H9 (cell line): ENCODE measurements at regions not wholly inside any gene's neighbourhood (a gene's known extent, or its start where the extent isn't known, plus 50 kb on each side); places are given as distances from the start of the nearest gene placed in this dataset.

Source experiments
- DNase-seq: peaks from one replicate; pipeline ENCODE4 v3.0.0-alpha.2; 2017
- H2AFZ ChIP-seq: one replicate; pipeline ENCODE4 v1.6.1; 2013; ENCODE audit warnings: mild to moderate bottlenecking, low read length, control low read depth, moderate library complexity
- H2AK5ac ChIP-seq: 2 replicates; pipeline ENCODE4 v1.6.1; 2013; ENCODE audit warnings: low read length, control low read depth, mixed read lengths; ENCODE audit not compliant: insufficient read length
- H2BK120ac ChIP-seq: one replicate; pipeline ENCODE4 v1.6.1; 2013; ENCODE audit warnings: low read depth, mild to moderate bottlenecking, low read length, control low read depth, inconsistent platforms; ENCODE audit not compliant: poor library complexity, severe bottlenecking
- H2BK12ac ChIP-seq: 2 replicates; pipeline ENCODE4 v1.6.1; 2013; ENCODE audit warnings: low read length, control low read depth, mixed read lengths, low read depth; ENCODE audit not compliant: insufficient read length
- H2BK15ac ChIP-seq: 2 replicates; pipeline ENCODE4 v1.6.1; 2013; ENCODE audit warnings: low read depth, low read length, control low read depth
- H2BK20ac ChIP-seq: one replicate; pipeline ENCODE4 v1.6.1; 2013; ENCODE audit warnings: low read depth, mild to moderate bottlenecking, low read length, control low read depth, inconsistent platforms; ENCODE audit not compliant: poor library complexity, severe bottlenecking
- H2BK5ac ChIP-seq: 2 replicates; pipeline ENCODE4 v1.6.1; 2013; ENCODE audit warnings: low read length, control low read depth, mixed read lengths; ENCODE audit not compliant: insufficient read length
- H3K14ac ChIP-seq: 2 replicates; pipeline ENCODE4 v1.6.1; 2013; ENCODE audit warnings: low read length, control low read depth; ENCODE audit not compliant: insufficient read depth
- H3K18ac ChIP-seq: 2 replicates; pipeline ENCODE4 v1.6.1; 2013; ENCODE audit warnings: low read depth, mild to moderate bottlenecking, mixed read lengths, low read length, control low read depth; ENCODE audit not compliant: insufficient read length
- H3K23ac ChIP-seq: 2 replicates; pipeline ENCODE4 v1.6.1; 2013; ENCODE audit warnings: low read length, control low read depth, mixed read lengths, low read depth; ENCODE audit not compliant: insufficient read length
- H3K23me2 ChIP-seq: 2 replicates; pipeline ENCODE4 v1.6.1; 2013; ENCODE audit warnings: low read depth, mild to moderate bottlenecking, mixed read lengths, low read length, control low read depth; ENCODE audit not compliant: insufficient read length, poor library complexity, severe bottlenecking
- H3K27ac ChIP-seq: 2 replicates; pipeline ENCODE4 v1.5.1; 2013; ENCODE audit warnings: low read length, control low read depth, mixed read lengths, low read depth; ENCODE audit not compliant: insufficient read length
- H3K27me3 ChIP-seq: 2 replicates; pipeline ENCODE4 v1.6.1; 2013; ENCODE audit warnings: low read length, control low read depth, inconsistent platforms; ENCODE audit not compliant: insufficient read depth
- H3K4ac ChIP-seq: 2 replicates; pipeline ENCODE4 v1.6.1; 2013; ENCODE audit warnings: low read depth, mild to moderate bottlenecking, control low read depth, inconsistent platforms, low read length, moderate library complexity
- H3K4me1 ChIP-seq: 2 replicates; pipeline ENCODE4 v1.6.1; 2013; ENCODE audit warnings: low read length, control low read depth, inconsistent platforms; ENCODE audit not compliant: insufficient read depth
- H3K4me2 ChIP-seq: 2 replicates; pipeline ENCODE4 v1.6.1; 2013; ENCODE audit warnings: low read length, control low read depth, mixed read lengths; ENCODE audit not compliant: insufficient read length, insufficient read depth
- H3K56ac ChIP-seq: 2 replicates; pipeline ENCODE4 v1.6.1; 2013; ENCODE audit warnings: low read depth, mild to moderate bottlenecking, mixed read lengths, low read length, control low read depth; ENCODE audit not compliant: insufficient read length
- H3K79me1 ChIP-seq: 2 replicates; pipeline ENCODE4 v1.6.1; 2013; ENCODE audit warnings: low read depth, mild to moderate bottlenecking, moderate library complexity, low read length, control low read depth, inconsistent platforms; ENCODE audit not compliant: insufficient read depth, poor library complexity, severe bottlenecking
- H3K79me2 ChIP-seq: 2 replicates; pipeline ENCODE4 v1.6.1; 2013; ENCODE audit warnings: low read length, control low read depth, inconsistent platforms; ENCODE audit not compliant: insufficient read depth
- H3K9ac ChIP-seq: 2 replicates; pipeline ENCODE4 v1.6.1; 2013; ENCODE audit warnings: low read length, control low read depth, mixed read lengths; ENCODE audit not compliant: insufficient read length; ENCODE audit errors: extremely low read depth
- H3K9me3 ChIP-seq: one replicate; pipeline ENCODE4 v1.6.1; 2013; ENCODE audit warnings: low read depth, low read length, inconsistent platforms; ENCODE audit not compliant: control insufficient read depth
- H3T11ph ChIP-seq: one replicate; pipeline ENCODE4 v1.6.1; 2013; ENCODE audit warnings: mild to moderate bottlenecking, low read length, control low read depth, inconsistent platforms
- H4K20me1 ChIP-seq: one replicate; pipeline ENCODE4 v1.6.1; 2013; ENCODE audit not compliant: control insufficient read depth, insufficient read length, insufficient read depth
- H4K5ac ChIP-seq: 2 replicates; pipeline ENCODE4 v1.6.1; 2013; ENCODE audit warnings: low read depth, mild to moderate bottlenecking, mixed read lengths, low read length, control low read depth; ENCODE audit not compliant: insufficient read length
- H4K8ac ChIP-seq: replicated peaks from 2 replicates; pipeline ENCODE4 v1.6.1; 2013; ENCODE audit warnings: low read length, control low read depth, mixed read lengths, low read depth; ENCODE audit not compliant: insufficient read length
- H4K91ac ChIP-seq: 2 replicates; pipeline ENCODE4 v1.6.1; 2013; ENCODE audit warnings: low read depth, mild to moderate bottlenecking, moderate library complexity, mixed read lengths, low read length, control low read depth; ENCODE audit not compliant: insufficient read length
- H3K27ac Mint-ChIP-seq, 3 experiments: 2 replicates in 2 of 3; 3 replicates in 1 of 3; pipeline ENCODE4 v1.8.0; 2020 to 2021; ENCODE audit warnings: mixed read lengths in 3 of 3, mild to moderate bottlenecking in 1 of 3, moderate library complexity in 1 of 3
- H3K27me3 Mint-ChIP-seq: 2 replicates; pipeline ENCODE4 v1.8.0; 2021; ENCODE audit warnings: low read depth, mild to moderate bottlenecking, moderate library complexity, mixed read lengths
- H3K36me3 Mint-ChIP-seq, 3 experiments: 2 replicates in 2 of 3; 3 replicates in 1 of 3; pipeline ENCODE4 v1.8.0; 2020 to 2021; ENCODE audit warnings: low read depth in 3 of 3, mixed read lengths in 3 of 3; ENCODE audit not compliant: insufficient read depth in 1 of 3
- H3K4me1 Mint-ChIP-seq, 2 experiments: 2 replicates each; pipeline ENCODE4 v1.8.0; 2020; ENCODE audit warnings: mixed read lengths in 2 of 2
- H3K4me3 Mint-ChIP-seq, 2 experiments: 2 replicates in 1 of 2; 3 replicates in 1 of 2; pipeline ENCODE4 v1.8.0; 2020 to 2021; ENCODE audit warnings: mild to moderate bottlenecking in 2 of 2, mixed read lengths in 2 of 2, moderate library complexity in 1 of 2
- H3K9me3 Mint-ChIP-seq, 2 experiments: 2 replicates in 1 of 2; 3 replicates in 1 of 2; pipeline ENCODE4 v1.8.0; 2020; ENCODE audit warnings: mild to moderate bottlenecking in 2 of 2, mixed read lengths in 2 of 2, moderate library complexity in 1 of 2
- WGBS: extraction: QIAGEN DNeasy Blood & Tissue Kit; methylation state at CpG from one replicate; pipeline ENCODE4 v1.1.7; 2013; ENCODE audit warnings: missing lambda C conversion rate, low lambda C conversion rate, mixed read lengths; ENCODE audit not compliant: insufficient read length; ENCODE audit errors: extremely low coverage; 5-methylcytosine and 5-hydroxymethylcytosine counted together
- TF ChIP-seq, protein P1 (sequence below): fragments of 200-600 bp; sonication (generic); conservative IDR thresholded peaks from 3 replicates; pipeline ENCODE4 v1.8.0; 2021; ENCODE audit warnings: antibody characterized with exemption, mild to moderate bottlenecking

DNA sequence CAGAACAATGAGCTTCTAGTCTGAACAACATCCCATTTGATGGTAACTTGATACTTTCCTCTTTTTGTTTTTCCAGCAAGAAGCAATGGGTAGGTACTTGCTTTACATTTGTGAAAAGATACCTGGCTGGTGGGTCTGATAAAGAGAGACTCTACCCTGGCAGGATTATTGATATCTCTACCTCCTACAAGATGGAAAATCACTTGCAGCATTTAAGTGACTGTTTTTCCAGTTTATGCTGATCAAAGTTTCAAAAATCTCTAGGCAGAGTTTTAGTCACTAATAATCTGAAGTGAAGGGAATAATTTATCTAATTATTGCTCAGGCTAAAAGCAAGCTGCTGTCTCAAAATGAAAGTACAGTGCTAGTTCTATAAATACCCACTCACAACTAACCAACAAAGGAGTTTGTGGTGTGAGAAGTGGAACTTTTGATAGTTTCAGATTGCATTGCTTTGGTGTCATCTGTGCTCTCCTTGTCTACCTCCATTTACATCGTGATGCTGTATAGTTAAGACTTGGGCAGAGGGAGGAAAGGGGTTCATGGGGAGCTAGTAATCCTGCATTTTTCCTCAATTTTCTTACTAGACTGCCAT lies 86.0 kb upstream of the ANKRD1 start:
- no peaks in the 10 kb centered on the region for H3K9me3 ChIP-seq
- no peak overlapping the region for H2AFZ ChIP-seq
- no peak overlapping the region for H2BK120ac ChIP-seq
- H3K18ac ChIP-seq, result no peak overlapping the region
- H3K23ac ChIP-seq, result no peak overlapping the region
- H3K79me1 ChIP-seq, result no peaks in the 10 kb centered on the region
- no peak overlapping the region for H3K4ac ChIP-seq
- H3K79me2 ChIP-seq, result no peaks in the 10 kb centered on the region
- Mint-ChIP-seq H3K9me3 (no peaks in the 10 kb centered on the region; a peak in 1 of 5 replicates), H3K4me3 (no peak overlapping the region), H3K27ac (no peak overlapping the region), H3K27me3 (peaks cover 29% of the 10 kb centered on the region), H3K36me3 (no peaks in the 10 kb centered on the region), H3K4me1 (peaks cover 2 to 4% of the 10 kb centered on the region in 2 experiments; a peak in 3 of 4 replicates)
- H4K91ac ChIP-seq, result no peak overlapping the region
- H3K27ac ChIP-seq, result no peak overlapping the region
- H2AK5ac ChIP-seq, result no peak overlapping the region
- DNase-seq, result no peak
- H3K27me3 ChIP-seq, result no peaks in the 10 kb centered on the region
- no peak overlapping the region for H3K56ac ChIP-seq
- no peak overlapping the region for H4K8ac ChIP-seq
- H3K14ac ChIP-seq, result no peak overlapping the region
- no peak overlapping the region for H3T11ph ChIP-seq
- no peak overlapping the region for H4K5ac ChIP-seq
- no peak overlapping the region for H2BK12ac ChIP-seq
- no peak overlapping the region for H2BK15ac ChIP-seq
- no peaks in the 10 kb centered on the region for H3K4me1 ChIP-seq
- no CpG with 5 or more reads among the region's 1 CpG for WGBS
- H3K9ac ChIP-seq, result no peak overlapping the region
- no peaks in the 10 kb centered on the region for H3K23me2 ChIP-seq
- no peaks in the 10 kb centered on the region for H4K20me1 ChIP-seq
- no peak overlapping the region for H2BK20ac ChIP-seq
- TF ChIP-seq, protein P1, sequence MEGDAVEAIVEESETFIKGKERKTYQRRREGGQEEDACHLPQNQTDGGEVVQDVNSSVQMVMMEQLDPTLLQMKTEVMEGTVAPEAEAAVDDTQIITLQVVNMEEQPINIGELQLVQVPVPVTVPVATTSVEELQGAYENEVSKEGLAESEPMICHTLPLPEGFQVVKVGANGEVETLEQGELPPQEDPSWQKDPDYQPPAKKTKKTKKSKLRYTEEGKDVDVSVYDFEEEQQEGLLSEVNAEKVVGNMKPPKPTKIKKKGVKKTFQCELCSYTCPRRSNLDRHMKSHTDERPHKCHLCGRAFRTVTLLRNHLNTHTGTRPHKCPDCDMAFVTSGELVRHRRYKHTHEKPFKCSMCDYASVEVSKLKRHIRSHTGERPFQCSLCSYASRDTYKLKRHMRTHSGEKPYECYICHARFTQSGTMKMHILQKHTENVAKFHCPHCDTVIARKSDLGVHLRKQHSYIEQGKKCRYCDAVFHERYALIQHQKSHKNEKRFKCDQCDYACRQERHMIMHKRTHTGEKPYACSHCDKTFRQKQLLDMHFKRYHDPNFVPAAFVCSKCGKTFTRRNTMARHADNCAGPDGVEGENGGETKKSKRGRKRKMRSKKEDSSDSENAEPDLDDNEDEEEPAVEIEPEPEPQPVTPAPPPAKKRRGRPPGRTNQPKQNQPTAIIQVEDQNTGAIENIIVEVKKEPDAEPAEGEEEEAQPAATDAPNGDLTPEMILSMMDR, result no peak
- H3K4me2 ChIP-seq, result no peak overlapping the region
- no peak overlapping the region for H2BK5ac ChIP-seq
